ENCODE measurements at regions not wholly inside any gene's neighbourhood (a gene's known extent, or its start where the extent isn't known, plus 50 kb on each side); places are given as distances from the start of the nearest gene placed in this dataset.
"Not testable (repeated sequence)": the region's sequence is repeated elsewhere in the genome, so short reads cannot be mapped to it uniquely, and the experiment has no call there.

DNA sequence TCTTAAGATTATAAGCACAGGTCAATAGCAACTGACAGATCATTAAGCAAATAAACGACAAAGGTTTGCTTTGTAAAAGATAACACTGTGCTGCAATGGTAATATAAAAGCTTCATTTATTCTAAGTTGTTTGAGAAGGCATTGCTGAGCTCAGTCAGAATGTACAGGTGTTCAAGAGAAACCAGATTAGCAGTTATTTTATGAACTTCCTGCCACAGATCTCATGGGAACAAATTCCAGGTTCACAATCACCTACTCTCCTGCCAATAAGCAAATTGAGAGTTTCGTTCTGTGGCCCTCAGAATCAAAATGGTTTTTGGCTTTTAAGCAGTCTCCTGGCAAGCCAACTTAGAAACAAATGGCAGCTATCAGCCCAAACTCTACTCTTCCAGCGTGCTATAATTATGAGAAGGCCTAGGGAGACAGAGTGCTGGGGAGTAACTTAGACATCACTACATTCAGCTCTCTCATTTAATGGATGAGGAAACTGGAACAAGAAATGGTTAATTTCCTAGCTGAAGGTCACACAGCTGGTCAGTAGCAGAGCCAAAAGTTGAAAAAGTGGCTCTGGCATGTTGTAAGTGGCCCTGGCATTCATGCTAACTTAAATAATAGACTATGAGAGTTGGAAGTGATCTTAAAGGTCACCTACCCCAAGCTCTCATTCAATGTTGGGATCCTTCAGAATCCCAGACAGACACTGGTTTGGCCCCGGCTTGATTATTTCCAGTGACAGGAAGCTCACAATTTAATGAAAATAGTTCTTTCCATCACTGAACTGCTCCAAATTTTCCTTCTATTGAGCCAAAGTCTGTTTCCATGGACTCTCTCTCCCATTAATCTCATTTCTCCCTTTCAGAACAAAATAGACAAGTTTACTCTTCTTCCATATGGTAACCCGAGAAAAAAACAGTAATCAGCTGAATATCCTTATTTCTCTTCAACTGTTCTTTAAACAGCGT lies 82.6 kb upstream of the EDEM3 start:
- H3K36me3 ChIP-seq (ENCODE audit: control insufficient read depth, insufficient read depth, low read length): no peaks in the 10 kb centered on the region
- no peaks in the 10 kb centered on the region for H3K27me3 ChIP-seq (replicated peaks; ENCODE audit: control insufficient read depth, insufficient read depth, low read length, poor library complexity, severe bottlenecking)
- H3K4me3 ChIP-seq (ENCODE audit: insufficient read depth, low read depth, low read length, poor library complexity, severe bottlenecking): no peak overlapping the region
- no peak for DNase-seq
- no peaks in the 10 kb centered on the region for H3K9me3 ChIP-seq (ENCODE audit: control insufficient read depth, low read length)
- H3K27ac ChIP-seq (ENCODE audit: insufficient read depth, low read length, poor library complexity, severe bottlenecking): no peak overlapping the region
- peaks cover 14% of the 10 kb centered on the region for H3K4me1 ChIP-seq (ENCODE audit: control insufficient read depth, insufficient read depth, low read length, poor library complexity, severe bottlenecking)

DNA sequence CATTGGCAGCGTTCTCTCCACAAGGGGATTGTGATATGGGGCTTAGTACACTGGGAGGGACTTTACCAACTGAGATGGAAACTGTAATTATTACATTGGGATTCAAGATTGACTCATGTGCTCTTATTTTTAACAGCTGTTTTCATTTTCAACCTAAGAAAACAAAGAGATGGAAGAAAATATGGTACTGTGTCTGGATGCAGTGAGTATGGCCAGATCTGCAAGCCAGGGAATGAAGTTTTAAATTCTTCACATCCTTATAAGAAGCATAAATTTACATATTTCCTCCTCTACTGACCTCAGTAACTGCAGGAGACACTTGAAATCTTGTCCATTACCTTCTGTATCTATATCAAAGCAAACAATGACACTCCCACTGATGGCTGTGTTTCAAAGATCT lies 81.5 kb upstream of the EDEM3 start:
- DNase-seq: no peak
- Histone ChIP-seq H3K4me3 (ENCODE audit: insufficient read depth, low read depth, low read length, poor library complexity, severe bottlenecking) (no peak overlapping the region), H3K9me3 (ENCODE audit: control insufficient read depth, low read length) (no peaks in the 10 kb centered on the region), H3K27me3 (replicated peaks; ENCODE audit: control insufficient read depth, insufficient read depth, low read length, poor library complexity, severe bottlenecking) (no peaks in the 10 kb centered on the region), H3K36me3 (ENCODE audit: control insufficient read depth, insufficient read depth, low read length) (peaks cover 5% of the 10 kb centered on the region), H3K4me1 (ENCODE audit: control insufficient read depth, insufficient read depth, low read length, poor library complexity, severe bottlenecking) (peaks cover 6% of the 10 kb centered on the region), H3K27ac (ENCODE audit: insufficient read depth, low read length, poor library complexity, severe bottlenecking) (no peak overlapping the region)

DNA sequence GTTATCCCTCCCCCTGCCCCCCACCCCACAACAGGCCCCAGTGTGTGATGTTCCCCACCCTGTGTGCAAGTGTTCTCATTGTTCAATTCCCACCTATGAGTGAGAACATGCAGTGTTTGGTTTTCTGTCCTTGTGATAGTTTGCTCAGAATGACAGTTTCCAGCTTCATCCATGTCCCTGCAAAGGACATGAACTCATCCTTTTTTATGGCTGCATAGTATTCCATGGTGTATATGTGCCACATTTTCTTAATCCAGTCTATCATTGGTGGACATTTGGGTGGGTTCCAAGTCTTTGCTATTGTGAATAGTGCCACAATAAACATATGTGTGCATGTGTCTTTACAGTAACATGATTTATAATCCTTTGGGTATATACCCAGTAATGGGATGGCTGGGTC lies 79.3 kb upstream of the EDEM3 start:
- H3K27me3 ChIP-seq (replicated peaks; ENCODE audit: control insufficient read depth, insufficient read depth, low read length, poor library complexity, severe bottlenecking); H3K4me3 ChIP-seq (ENCODE audit: insufficient read depth, low read depth, low read length, poor library complexity, severe bottlenecking); DNase-seq; H3K9me3 ChIP-seq (ENCODE audit: control insufficient read depth, low read length); H3K4me1 ChIP-seq (ENCODE audit: control insufficient read depth, insufficient read depth, low read length, poor library complexity, severe bottlenecking); H3K27ac ChIP-seq (ENCODE audit: insufficient read depth, low read length, poor library complexity, severe bottlenecking): not testable (repeated sequence)
- H3K36me3 ChIP-seq (ENCODE audit: control insufficient read depth, insufficient read depth, low read length): peaks cover 10% of the 10 kb centered on the region

DNA sequence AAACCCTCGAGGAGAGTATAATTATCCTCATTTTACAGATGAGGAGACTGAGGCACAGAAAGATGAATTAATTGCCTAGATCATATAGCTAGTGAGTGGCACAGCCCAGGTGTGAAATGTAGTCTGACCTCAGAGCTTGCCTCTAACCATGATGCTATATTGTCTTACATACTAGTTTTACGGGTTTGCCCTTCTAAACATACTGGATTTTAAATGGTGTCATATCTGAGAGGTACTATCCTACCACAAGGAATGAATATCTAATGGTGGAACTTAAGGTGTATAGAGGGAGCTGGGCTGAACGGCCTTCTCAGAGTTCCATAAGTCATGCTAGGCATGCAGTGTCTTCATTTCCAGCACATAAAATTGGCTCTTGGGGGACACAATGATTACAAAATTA lies 77.9 kb upstream of the EDEM3 start:
- Histone ChIP-seq H3K4me3 (ENCODE audit: insufficient read depth, low read depth, low read length, poor library complexity, severe bottlenecking) (no peak overlapping the region), H3K27ac (ENCODE audit: insufficient read depth, low read length, poor library complexity, severe bottlenecking) (no peak overlapping the region), H3K36me3 (ENCODE audit: control insufficient read depth, insufficient read depth, low read length) (peaks cover 10% of the 10 kb centered on the region), H3K9me3 (ENCODE audit: control insufficient read depth, low read length) (no peaks in the 10 kb centered on the region), H3K27me3 (replicated peaks; ENCODE audit: control insufficient read depth, insufficient read depth, low read length, poor library complexity, severe bottlenecking) (no peaks in the 10 kb centered on the region), H3K4me1 (ENCODE audit: control insufficient read depth, insufficient read depth, low read length, poor library complexity, severe bottlenecking) (no peaks in the 10 kb centered on the region)
- no peak for DNase-seq

DNA sequence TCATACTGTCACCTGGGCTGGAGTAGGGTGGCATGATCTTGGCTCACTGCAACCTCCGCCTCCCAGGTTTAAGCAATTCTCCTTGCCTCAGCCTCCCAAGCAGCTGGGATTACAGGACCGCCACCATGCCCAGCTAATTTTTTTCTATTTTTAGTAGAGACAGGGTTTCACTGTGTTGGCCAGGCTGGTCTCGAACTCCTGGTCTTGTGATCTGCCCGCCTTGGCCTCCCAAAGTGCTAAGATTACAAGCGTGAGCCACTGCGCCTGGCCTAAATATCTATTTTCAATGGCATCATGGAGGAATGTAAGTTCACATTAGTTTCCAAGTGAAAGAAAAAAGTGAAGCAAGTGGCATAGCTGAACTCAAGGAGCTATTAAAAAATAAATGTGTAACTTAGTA lies 74.8 kb upstream of the EDEM3 start:
- H3K27me3 ChIP-seq (replicated peaks; ENCODE audit: control insufficient read depth, insufficient read depth, low read length, poor library complexity, severe bottlenecking); H3K27ac ChIP-seq (ENCODE audit: insufficient read depth, low read length, poor library complexity, severe bottlenecking); H3K9me3 ChIP-seq (ENCODE audit: control insufficient read depth, low read length); DNase-seq; H3K4me3 ChIP-seq (ENCODE audit: insufficient read depth, low read depth, low read length, poor library complexity, severe bottlenecking); H3K4me1 ChIP-seq (ENCODE audit: control insufficient read depth, insufficient read depth, low read length, poor library complexity, severe bottlenecking): not testable (repeated sequence)
- H3K36me3 ChIP-seq (ENCODE audit: control insufficient read depth, insufficient read depth, low read length): peaks cover 10% of the 10 kb centered on the region

DNA sequence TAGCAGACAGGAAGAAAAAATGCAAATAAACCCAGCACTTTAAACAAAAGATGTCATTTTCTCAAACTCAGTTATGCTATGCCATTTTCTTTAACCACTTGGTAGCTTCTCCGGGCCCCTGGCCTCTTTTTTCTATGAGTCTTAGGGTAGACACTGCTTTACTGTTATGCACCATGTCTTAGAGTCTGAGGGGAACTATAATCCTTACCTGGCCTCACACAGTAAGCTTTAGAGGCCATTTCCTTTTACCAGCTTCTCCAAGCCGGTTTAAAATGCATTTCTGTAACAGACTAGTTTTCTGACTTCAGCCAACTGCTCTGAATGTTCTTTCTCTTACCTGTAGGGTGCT lies 73.7 kb upstream of the EDEM3 start:
- H3K27ac ChIP-seq (ENCODE audit: insufficient read depth, low read length, poor library complexity, severe bottlenecking): no peak overlapping the region
- H3K27me3 ChIP-seq (replicated peaks; ENCODE audit: control insufficient read depth, insufficient read depth, low read length, poor library complexity, severe bottlenecking): no peaks in the 10 kb centered on the region
- H3K4me1 ChIP-seq (ENCODE audit: control insufficient read depth, insufficient read depth, low read length, poor library complexity, severe bottlenecking): no peaks in the 10 kb centered on the region
- DNase-seq: no peak
- H3K36me3 ChIP-seq (ENCODE audit: control insufficient read depth, insufficient read depth, low read length): peaks cover 15% of the 10 kb centered on the region
- H3K9me3 ChIP-seq (ENCODE audit: control insufficient read depth, low read length): no peaks in the 10 kb centered on the region
- H3K4me3 ChIP-seq (ENCODE audit: insufficient read depth, low read depth, low read length, poor library complexity, severe bottlenecking): no peak overlapping the region

DNA sequence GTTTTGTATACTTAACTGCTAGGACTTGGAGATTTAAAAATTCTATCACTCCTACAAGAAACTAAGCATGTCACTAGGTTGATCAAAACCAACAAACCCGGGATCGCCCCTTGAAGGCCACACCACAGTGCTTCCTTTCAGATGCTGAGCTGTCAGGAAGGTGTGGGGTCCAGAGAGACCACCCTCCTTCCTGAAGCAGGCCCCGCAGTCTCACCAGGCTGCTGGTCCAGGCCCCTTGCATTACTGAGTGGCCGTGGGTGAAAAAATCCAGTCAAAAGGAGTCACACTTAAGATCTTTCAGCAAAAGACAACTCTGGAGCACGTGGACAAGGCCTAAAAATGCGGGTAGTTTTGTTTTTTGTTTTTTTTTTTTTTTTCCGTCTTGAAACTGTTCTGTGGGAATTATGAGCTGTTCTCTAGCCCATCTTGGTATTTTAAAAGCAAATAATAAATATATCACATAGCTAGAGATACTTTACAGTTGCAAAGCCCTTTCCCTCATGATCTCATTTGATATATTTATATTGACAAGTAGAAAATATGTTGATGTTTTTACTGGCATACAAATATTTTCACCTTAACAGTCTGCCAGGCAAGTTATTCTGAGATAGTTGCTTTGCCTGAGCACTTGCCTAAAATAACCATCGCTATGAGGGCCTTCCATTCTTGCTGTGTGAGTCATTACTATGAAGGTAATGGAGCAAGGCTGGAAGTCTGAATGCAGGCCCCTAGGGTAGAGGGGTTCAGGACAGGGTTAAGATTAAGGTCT lies 73.1 kb upstream of the EDEM3 start:
- Histone ChIP-seq H3K27me3 (replicated peaks; ENCODE audit: control insufficient read depth, insufficient read depth, low read length, poor library complexity, severe bottlenecking) (no peaks in the 10 kb centered on the region), H3K9me3 (ENCODE audit: control insufficient read depth, low read length) (no peaks in the 10 kb centered on the region), H3K36me3 (ENCODE audit: control insufficient read depth, insufficient read depth, low read length) (peaks cover 20% of the 10 kb centered on the region), H3K4me3 (ENCODE audit: insufficient read depth, low read depth, low read length, poor library complexity, severe bottlenecking) (no peak overlapping the region), H3K4me1 (ENCODE audit: control insufficient read depth, insufficient read depth, low read length, poor library complexity, severe bottlenecking) (no peaks in the 10 kb centered on the region), H3K27ac (ENCODE audit: insufficient read depth, low read length, poor library complexity, severe bottlenecking) (no peak overlapping the region)
- DNase-seq: no peak

DNA sequence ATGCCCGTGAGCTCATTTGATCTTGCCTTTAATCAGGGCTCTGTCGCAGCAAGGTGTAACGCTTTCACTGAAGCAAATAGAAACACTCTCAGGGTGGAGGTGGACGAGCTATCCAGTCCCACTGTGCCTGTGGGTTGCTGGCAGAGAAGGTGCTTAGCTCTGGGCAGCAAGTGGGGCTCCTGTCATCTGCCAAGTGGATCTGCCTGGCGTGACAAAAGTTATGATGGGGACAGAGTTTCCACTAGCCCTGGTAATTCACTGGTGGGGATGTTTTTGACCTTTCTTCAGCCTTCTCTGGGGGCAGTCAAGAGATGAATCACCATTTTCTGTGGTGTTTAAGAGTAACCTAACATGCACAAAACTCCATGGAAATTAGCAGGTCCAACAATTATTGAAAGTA lies 71.3 kb upstream of the EDEM3 start:
- no peak overlapping the region for H3K4me3 ChIP-seq (ENCODE audit: insufficient read depth, low read depth, low read length, poor library complexity, severe bottlenecking)
- H3K4me1 ChIP-seq (ENCODE audit: control insufficient read depth, insufficient read depth, low read length, poor library complexity, severe bottlenecking): no peaks in the 10 kb centered on the region
- no peaks in the 10 kb centered on the region for H3K9me3 ChIP-seq (ENCODE audit: control insufficient read depth, low read length)
- H3K36me3 ChIP-seq (ENCODE audit: control insufficient read depth, insufficient read depth, low read length): peaks cover 24% of the 10 kb centered on the region
- H3K27ac ChIP-seq (ENCODE audit: insufficient read depth, low read length, poor library complexity, severe bottlenecking): no peak overlapping the region
- no peaks in the 10 kb centered on the region for H3K27me3 ChIP-seq (replicated peaks; ENCODE audit: control insufficient read depth, insufficient read depth, low read length, poor library complexity, severe bottlenecking)
- no peak for DNase-seq

DNA sequence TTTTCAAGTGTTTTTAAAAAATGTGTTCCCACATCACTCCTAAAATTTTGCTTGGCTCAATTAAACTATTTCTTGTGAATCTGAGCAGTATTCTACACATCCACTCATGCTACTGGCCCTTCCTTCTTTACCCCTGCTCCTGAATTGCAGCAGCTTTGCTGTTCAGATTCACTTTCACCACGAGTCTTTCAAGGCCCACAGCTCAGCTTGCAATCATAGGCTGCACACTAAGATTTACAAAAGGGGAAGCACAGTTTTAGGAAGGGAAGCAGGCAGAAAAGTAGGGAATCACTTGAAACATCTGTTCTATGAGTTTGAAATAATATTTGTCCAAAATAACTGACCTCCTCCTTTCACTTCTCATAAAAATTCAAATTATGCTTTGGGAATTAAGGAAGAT lies 70.9 kb upstream of the EDEM3 start:
- Histone ChIP-seq H3K36me3 (ENCODE audit: control insufficient read depth, insufficient read depth, low read length) (peaks cover 20% of the 10 kb centered on the region), H3K4me1 (ENCODE audit: control insufficient read depth, insufficient read depth, low read length, poor library complexity, severe bottlenecking) (no peaks in the 10 kb centered on the region), H3K27me3 (replicated peaks; ENCODE audit: control insufficient read depth, insufficient read depth, low read length, poor library complexity, severe bottlenecking) (no peaks in the 10 kb centered on the region), H3K4me3 (ENCODE audit: insufficient read depth, low read depth, low read length, poor library complexity, severe bottlenecking) (no peak overlapping the region), H3K9me3 (ENCODE audit: control insufficient read depth, low read length) (no peaks in the 10 kb centered on the region), H3K27ac (ENCODE audit: insufficient read depth, low read length, poor library complexity, severe bottlenecking) (no peak overlapping the region)
- DNase-seq: no peak

DNA sequence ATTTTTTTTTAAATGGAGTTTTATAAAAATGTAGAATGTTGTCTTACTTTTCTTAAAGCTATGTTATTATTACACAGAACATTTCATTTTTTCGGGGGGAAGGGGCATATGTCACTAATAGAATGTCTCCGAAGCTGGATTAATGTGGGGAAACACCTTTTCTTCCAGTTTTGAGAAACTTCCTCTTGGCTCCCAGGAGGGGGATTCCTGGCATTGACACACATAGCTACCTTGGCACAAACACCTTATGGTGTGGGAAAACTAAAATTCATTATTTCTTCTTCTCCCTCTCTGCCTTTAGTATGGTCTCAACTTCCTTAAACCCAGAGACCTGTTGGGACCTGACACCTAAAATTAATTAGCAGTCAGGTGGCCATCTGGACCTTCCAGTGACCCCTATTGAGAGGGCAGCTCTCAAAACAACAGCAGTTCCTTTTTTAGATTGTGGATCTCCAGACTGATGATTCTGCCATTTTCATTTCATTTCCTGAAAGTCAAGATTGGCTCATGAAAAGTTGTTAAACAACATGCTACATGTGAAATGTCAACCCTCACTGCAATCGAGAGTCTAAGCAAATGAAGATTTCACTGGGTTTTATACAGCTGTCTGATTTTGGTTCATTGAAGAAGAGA lies 70.1 kb upstream of the EDEM3 start:
- Histone ChIP-seq H3K27ac (ENCODE audit: insufficient read depth, low read length, poor library complexity, severe bottlenecking) (no peak overlapping the region), H3K36me3 (ENCODE audit: control insufficient read depth, insufficient read depth, low read length) (peaks cover 23% of the 10 kb centered on the region), H3K9me3 (ENCODE audit: control insufficient read depth, low read length) (no peaks in the 10 kb centered on the region), H3K27me3 (replicated peaks; ENCODE audit: control insufficient read depth, insufficient read depth, low read length, poor library complexity, severe bottlenecking) (no peaks in the 10 kb centered on the region), H3K4me1 (ENCODE audit: control insufficient read depth, insufficient read depth, low read length, poor library complexity, severe bottlenecking) (no peaks in the 10 kb centered on the region), H3K4me3 (ENCODE audit: insufficient read depth, low read depth, low read length, poor library complexity, severe bottlenecking) (no peak overlapping the region)
- no peak for DNase-seq
